ENCODE measurements at regions not wholly inside any gene's neighbourhood (a gene's known extent, or its start where the extent isn't known, plus 50 kb on each side); places are given as distances from the start of the nearest gene placed in this dataset.

- TF ChIP-seq ZNF274 (IDR thresholded peaks at IDR 0.05; ENCODE audit: low read depth, low read length) (no peak), YY1 (IDR thresholded peaks at IDR 0.05; ENCODE audit: insufficient read depth, insufficient read length) (no peak), SUZ12 (IDR thresholded peaks at IDR 0.05; ENCODE audit: extremely low read depth, insufficient read depth, insufficient read length) (no peak)
Measured at GRCh38 chr14:39991041-39991440, 558.8 kb upstream of the FBXO33 start.
